Endodermal cell (in vitro differentiated cells): ENCODE measurements at regions not wholly inside any gene's neighbourhood (a gene's known extent, or its start where the extent isn't known, plus 50 kb on each side); places are given as distances from the start of the nearest gene placed in this dataset.

Experiments
- DNase-seq: peaks from one replicate; pipeline ENCODE4 v3.0.0-alpha.2; 2017
- H3K27ac ChIP-seq: 2 replicates; pipeline ENCODE4 v1.5.1; 2013; ENCODE audit warnings: mild to moderate bottlenecking, low read depth, low read length, moderate library complexity
- H3K27me3 ChIP-seq: 2 replicates; pipeline ENCODE4 v1.6.1; 2013; ENCODE audit warnings: mild to moderate bottlenecking, low read length, moderate library complexity; ENCODE audit not compliant: insufficient read depth, control insufficient read depth, poor library complexity, severe bottlenecking
- H3K36me3 ChIP-seq: 2 replicates; pipeline ENCODE4 v1.7.0; 2013; ENCODE audit warnings: mild to moderate bottlenecking, low read length, moderate library complexity; ENCODE audit not compliant: control insufficient read depth, insufficient read depth
- H3K4me1 ChIP-seq: one replicate; pipeline ENCODE4 v1.7.0; 2013; ENCODE audit warnings: low read length; ENCODE audit not compliant: control insufficient read depth, insufficient read depth
- H3K4me3 ChIP-seq: 2 replicates; pipeline ENCODE4 v1.5.1; 2013; ENCODE audit warnings: mild to moderate bottlenecking, low read length, moderate library complexity
- H3K9ac ChIP-seq: 2 replicates; pipeline ENCODE4 v1.6.1; 2013; ENCODE audit warnings: mild to moderate bottlenecking, low read length, moderate library complexity; ENCODE audit not compliant: poor library complexity, severe bottlenecking; ENCODE audit errors: extremely low read depth
- H3K9me3 ChIP-seq: 2 replicates; pipeline ENCODE4 v1.6.1; 2013; ENCODE audit warnings: mild to moderate bottlenecking, low read length, moderate library complexity; ENCODE audit not compliant: control insufficient read depth
- H3K27ac Mint-ChIP-seq: 2 replicates; pipeline ENCODE4 v1.8.0; 2020; ENCODE audit warnings: mixed read lengths
- H3K27me3 Mint-ChIP-seq: 2 replicates; pipeline ENCODE4 v1.8.0; 2021; ENCODE audit warnings: mild to moderate bottlenecking, mixed read lengths; ENCODE audit not compliant: insufficient read depth
- H3K36me3 Mint-ChIP-seq: 2 replicates; pipeline ENCODE4 v1.8.0; 2020; ENCODE audit warnings: low read depth, mixed read lengths
- H3K4me1 Mint-ChIP-seq: 2 replicates; pipeline ENCODE4 v1.8.0; 2020; ENCODE audit warnings: mixed read lengths
- H3K4me3 Mint-ChIP-seq: 2 replicates; pipeline ENCODE4 v1.8.0; 2020; ENCODE audit warnings: mild to moderate bottlenecking, moderate library complexity, mixed read lengths
- H3K9me3 Mint-ChIP-seq: 2 replicates; pipeline ENCODE4 v1.8.0; 2020; ENCODE audit warnings: mild to moderate bottlenecking, mixed read lengths
- WGBS, 2 experiments: methylation state at CpG; one replicate each; pipeline versions ENCODE4 v1.1.5 to v1.1.7; 2013; ENCODE audit warnings: missing lambda C conversion rate in 2 of 2, mixed read lengths in 1 of 2; ENCODE audit not compliant: insufficient coverage in 1 of 2, insufficient read length in 1 of 2; 5-methylcytosine and 5-hydroxymethylcytosine counted together
- TF ChIP-seq, protein P1 (sequence below): fragments of 200-600 bp; sonication (generic); conservative IDR thresholded peaks from 2 replicates; pipeline ENCODE4 v1.5.0; 2021; ENCODE audit warnings: antibody characterized with exemption, mild to moderate bottlenecking

DNA sequence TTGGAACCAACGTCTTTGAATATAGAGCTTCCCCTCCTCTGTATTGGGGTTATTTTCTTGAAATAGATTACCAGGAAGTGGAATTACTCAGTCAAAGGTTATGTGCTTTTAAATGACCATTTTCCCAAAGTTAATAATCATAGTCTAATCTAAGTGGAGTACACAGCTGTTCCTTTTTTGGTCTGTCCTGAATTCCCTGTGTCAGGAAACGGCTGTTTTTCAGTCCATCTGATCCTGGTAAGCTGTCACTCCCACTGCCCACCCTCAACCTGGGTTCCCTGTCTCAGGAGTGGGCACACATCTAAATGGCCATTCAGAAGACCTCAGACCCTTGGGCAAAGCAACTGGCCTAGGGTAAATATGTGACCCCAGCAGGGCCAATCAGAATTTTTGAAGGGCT, 57.6 kb upstream of the KSR1 start:
- Histone ChIP-seq H3K4me3 (no peak overlapping the region), H3K27ac (no peak overlapping the region), H3K9ac (no peak overlapping the region), H3K9me3 (no peaks in the 10 kb centered on the region), H3K27me3 (no peaks in the 10 kb centered on the region), H3K36me3 (no peaks in the 10 kb centered on the region), H3K4me1 (no peaks in the 10 kb centered on the region)
- H3K9me3 Mint-ChIP-seq, result no peaks in the 10 kb centered on the region
- 83 to 91% methylated on average over 1 to 2 of the region's 2 CpGs for WGBS, 2 experiments
- H3K36me3 Mint-ChIP-seq, result no peaks in the 10 kb centered on the region
- TF ChIP-seq, protein P1, sequence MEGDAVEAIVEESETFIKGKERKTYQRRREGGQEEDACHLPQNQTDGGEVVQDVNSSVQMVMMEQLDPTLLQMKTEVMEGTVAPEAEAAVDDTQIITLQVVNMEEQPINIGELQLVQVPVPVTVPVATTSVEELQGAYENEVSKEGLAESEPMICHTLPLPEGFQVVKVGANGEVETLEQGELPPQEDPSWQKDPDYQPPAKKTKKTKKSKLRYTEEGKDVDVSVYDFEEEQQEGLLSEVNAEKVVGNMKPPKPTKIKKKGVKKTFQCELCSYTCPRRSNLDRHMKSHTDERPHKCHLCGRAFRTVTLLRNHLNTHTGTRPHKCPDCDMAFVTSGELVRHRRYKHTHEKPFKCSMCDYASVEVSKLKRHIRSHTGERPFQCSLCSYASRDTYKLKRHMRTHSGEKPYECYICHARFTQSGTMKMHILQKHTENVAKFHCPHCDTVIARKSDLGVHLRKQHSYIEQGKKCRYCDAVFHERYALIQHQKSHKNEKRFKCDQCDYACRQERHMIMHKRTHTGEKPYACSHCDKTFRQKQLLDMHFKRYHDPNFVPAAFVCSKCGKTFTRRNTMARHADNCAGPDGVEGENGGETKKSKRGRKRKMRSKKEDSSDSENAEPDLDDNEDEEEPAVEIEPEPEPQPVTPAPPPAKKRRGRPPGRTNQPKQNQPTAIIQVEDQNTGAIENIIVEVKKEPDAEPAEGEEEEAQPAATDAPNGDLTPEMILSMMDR, result no peak
- no peak overlapping the region for H3K4me3 Mint-ChIP-seq
- no peak for DNase-seq
- no peaks in the 10 kb centered on the region for H3K4me1 Mint-ChIP-seq
- no peak overlapping the region for H3K27ac Mint-ChIP-seq
- H3K27me3 Mint-ChIP-seq, result peaks cover 11% of the 10 kb centered on the region

DNA sequence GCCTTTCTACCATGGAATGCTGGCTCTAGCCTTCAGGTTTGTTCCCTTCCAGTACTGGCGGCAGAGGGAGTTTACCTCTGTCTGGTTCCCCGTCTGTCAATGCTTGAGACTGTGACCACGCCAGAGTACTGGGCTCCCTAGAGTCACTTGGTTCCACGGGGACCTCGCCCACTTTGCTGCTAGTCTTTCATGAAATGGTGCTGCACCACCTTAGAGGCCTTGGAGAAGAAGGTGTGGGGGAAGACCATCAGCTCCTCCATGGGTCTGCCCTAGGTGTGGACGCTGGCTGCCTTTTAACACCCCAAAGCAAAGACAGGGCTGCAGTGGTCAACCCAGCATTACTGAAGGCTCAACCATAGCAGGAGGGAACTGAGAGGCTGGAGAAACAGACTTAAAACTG, 55.3 kb upstream of the KSR1 start:
- Mint-ChIP-seq H3K4me3 (no peak overlapping the region), H3K27ac (no peak overlapping the region), H3K4me1 (no peaks in the 10 kb centered on the region), H3K27me3 (peaks cover 3% of the 10 kb centered on the region), H3K36me3 (no peaks in the 10 kb centered on the region), H3K9me3 (no peaks in the 10 kb centered on the region)
- H3K4me3 ChIP-seq, result no peak overlapping the region
- TF ChIP-seq, protein P1, result no peak
- WGBS, 2 experiments, result 90 to 93% methylated on average over 4 to 6 of the region's 6 CpGs
- H3K9me3 ChIP-seq, result no peaks in the 10 kb centered on the region
- no peaks in the 10 kb centered on the region for H3K36me3 ChIP-seq
- no peaks in the 10 kb centered on the region for H3K27me3 ChIP-seq
- no peak overlapping the region for H3K9ac ChIP-seq
- H3K4me1 ChIP-seq, result no peaks in the 10 kb centered on the region
- no peak for DNase-seq
- H3K27ac ChIP-seq, result no peak overlapping the region

DNA sequence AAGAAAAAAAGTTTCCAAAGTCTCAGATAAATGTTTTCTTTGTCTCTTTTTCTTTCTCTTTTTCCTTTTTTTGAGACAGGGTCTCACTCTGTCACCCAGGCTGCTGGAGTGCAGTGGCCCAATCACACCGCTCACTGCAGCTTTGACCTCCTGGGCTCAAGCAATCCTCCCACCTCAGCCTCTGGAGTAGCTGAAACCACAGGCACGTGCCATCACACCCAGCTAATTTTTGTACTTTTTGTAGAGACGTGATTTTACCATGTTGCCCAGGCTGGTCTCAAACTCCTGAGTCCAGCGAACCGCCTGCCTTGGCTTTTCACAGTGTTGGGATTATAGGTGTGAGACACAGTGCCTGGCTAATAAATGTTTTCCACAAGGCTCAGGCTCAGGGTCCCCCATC, 53.3 kb upstream of the KSR1 start:
- TF ChIP-seq, protein P1, result no peak
- Mint-ChIP-seq H3K36me3 (no peaks in the 10 kb centered on the region), H3K9me3 (no peaks in the 10 kb centered on the region), H3K4me3 (no peak overlapping the region), H3K4me1 (no peaks in the 10 kb centered on the region), H3K27ac (no peak overlapping the region), H3K27me3 (peaks cover 1% of the 10 kb centered on the region)
- Histone ChIP-seq H3K36me3 (no peaks in the 10 kb centered on the region), H3K27ac (no peak overlapping the region), H3K4me1 (peaks cover under 1% of the 10 kb centered on the region), H3K9ac (no peak overlapping the region), H3K4me3 (no peak overlapping the region), H3K27me3 (no peaks in the 10 kb centered on the region), H3K9me3 (no peaks in the 10 kb centered on the region)
- no peak for DNase-seq
- WGBS, 2 experiments, result 79 to 100% methylated on average over 4 to 5 of the region's 5 CpGs
